Osteocyte (in vitro differentiated cells): ENCODE measurements at regions not wholly inside any gene's neighbourhood (a gene's known extent, or its start where the extent isn't known, plus 50 kb on each side); places are given as distances from the start of the nearest gene placed in this dataset.

Experiments used
- DNase-seq: peaks from one replicate; pipeline ENCODE4 v3.0.0; 2021; ENCODE audit warnings: mixed read lengths; ENCODE audit not compliant: unreplicated experiment; ENCODE audit errors: extremely low spot score
- H3K27ac Mint-ChIP-seq: one replicate; pipeline ENCODE4 v1.8.0; 2021; ENCODE audit warnings: mild to moderate bottlenecking, mixed read lengths; ENCODE audit not compliant: unreplicated experiment
- H3K27me3 Mint-ChIP-seq: one replicate; pipeline ENCODE4 v1.8.0; 2021; ENCODE audit warnings: mixed read lengths; ENCODE audit not compliant: unreplicated experiment
- H3K36me3 Mint-ChIP-seq: one replicate; pipeline ENCODE4 v1.8.0; 2021; ENCODE audit warnings: mixed read lengths; ENCODE audit not compliant: unreplicated experiment
- H3K4me1 Mint-ChIP-seq: one replicate; pipeline ENCODE4 v1.8.0; 2021; ENCODE audit warnings: mixed read lengths; ENCODE audit not compliant: unreplicated experiment
- H3K4me3 Mint-ChIP-seq: one replicate; pipeline ENCODE4 v1.8.0; 2021; ENCODE audit warnings: mild to moderate bottlenecking, moderate library complexity, mixed read lengths; ENCODE audit not compliant: unreplicated experiment
- H3K9me3 Mint-ChIP-seq: one replicate; pipeline ENCODE4 v1.8.0; 2021; ENCODE audit warnings: mixed read lengths; ENCODE audit not compliant: unreplicated experiment
- CTCF ChIP-seq: fragments of 200-600 bp; sonication (generic); IDR thresholded peaks from 2 replicates; pipeline ENCODE4 v1.5.0; 2021; ENCODE audit warnings: antibody characterized with exemption, mild to moderate bottlenecking, moderate library complexity

GRCh38 chr10:109679478-109679877 is 243.8 kb downstream of the XPNPEP1 start:
- H3K27me3 Mint-ChIP-seq, result no peaks in the 10 kb centered on the region
- H3K27ac Mint-ChIP-seq, result no peak overlapping the region
- H3K4me3 Mint-ChIP-seq, result no peak overlapping the region
- H3K9me3 Mint-ChIP-seq, result peaks cover 4% of the 10 kb centered on the region
- no peak for TF ChIP-seq CTCF
- DNase-seq, result no peak
- no peaks in the 10 kb centered on the region for H3K36me3 Mint-ChIP-seq
- no peaks in the 10 kb centered on the region for H3K4me1 Mint-ChIP-seq

DNA sequence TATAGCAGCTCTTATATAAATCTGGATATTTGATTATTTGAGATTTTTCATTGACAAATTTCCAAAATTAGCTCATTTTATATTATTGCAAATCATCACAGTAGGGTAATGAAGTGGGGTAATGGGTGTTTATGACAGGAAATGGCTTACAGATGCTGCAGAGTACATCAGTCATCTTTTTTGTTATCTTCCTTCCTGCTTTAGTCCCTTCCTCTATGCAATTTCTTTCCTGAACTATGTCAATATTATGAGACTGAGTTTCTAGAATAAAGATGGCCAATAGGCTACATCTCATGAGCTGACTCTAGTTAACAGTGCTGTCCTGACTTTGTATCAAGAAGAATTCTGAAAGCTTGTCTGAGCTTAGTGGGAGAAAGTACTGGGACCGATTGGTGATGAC is 244.5 kb downstream of the XPNPEP1 start:
- no peaks in the 10 kb centered on the region for H3K9me3 Mint-ChIP-seq
- H3K27ac Mint-ChIP-seq, result no peak overlapping the region
- TF ChIP-seq CTCF, result no peak
- no peaks in the 10 kb centered on the region for H3K36me3 Mint-ChIP-seq
- H3K4me1 Mint-ChIP-seq, result no peaks in the 10 kb centered on the region
- no peak for DNase-seq
- no peaks in the 10 kb centered on the region for H3K27me3 Mint-ChIP-seq
- no peak overlapping the region for H3K4me3 Mint-ChIP-seq

GRCh38 chr10:109676703-109677102 is 246.6 kb downstream of the XPNPEP1 start:
- H3K4me3 Mint-ChIP-seq, result no peak overlapping the region
- no peak for DNase-seq

GRCh38 chr10:109668703-109669102 is 254.6 kb downstream of the XPNPEP1 start:
- H3K4me3 Mint-ChIP-seq, result no peak overlapping the region
- TF ChIP-seq CTCF, result no peak
- H3K9me3 Mint-ChIP-seq, result no peaks in the 10 kb centered on the region
- H3K27ac Mint-ChIP-seq, result no peak overlapping the region
- DNase-seq, result no peak
- H3K36me3 Mint-ChIP-seq, result no peaks in the 10 kb centered on the region
- H3K4me1 Mint-ChIP-seq, result no peaks in the 10 kb centered on the region
- peaks cover 3% of the 10 kb centered on the region for H3K27me3 Mint-ChIP-seq

More at GRCh38 chr10:109676703-109677102, 246.6 kb downstream of the XPNPEP1 start:
- TF ChIP-seq CTCF, result no peak
- Mint-ChIP-seq H3K27ac (no peak overlapping the region), H3K9me3 (no peaks in the 10 kb centered on the region), H3K36me3 (no peaks in the 10 kb centered on the region), H3K27me3 (no peaks in the 10 kb centered on the region), H3K4me1 (no peaks in the 10 kb centered on the region)

DNA sequence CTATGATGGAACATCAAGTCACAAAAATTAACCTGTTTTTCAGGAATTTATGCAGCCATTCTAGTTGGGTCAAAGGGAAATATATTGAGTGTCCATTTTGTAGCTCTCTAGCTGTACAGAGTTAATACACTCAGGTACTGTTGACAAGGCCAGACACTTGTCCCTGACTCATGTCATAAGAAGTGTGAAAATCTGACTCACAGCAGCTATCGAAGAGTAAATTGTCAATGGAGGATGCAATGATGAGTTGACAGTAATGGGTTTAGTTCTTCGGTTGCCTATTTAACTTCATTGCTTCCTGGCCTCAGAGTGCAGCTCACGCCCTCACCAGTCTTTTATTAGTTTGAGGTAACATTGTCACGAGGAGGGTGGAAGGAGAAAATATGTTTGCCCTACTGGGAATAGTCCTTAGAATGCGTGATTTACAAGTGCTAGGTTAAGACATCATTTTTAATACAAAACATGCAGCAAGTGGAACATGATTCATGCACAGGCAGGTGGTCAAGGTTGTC is 255.1 kb downstream of the XPNPEP1 start:
- Mint-ChIP-seq H3K27ac (no peak overlapping the region), H3K27me3 (peaks cover 3% of the 10 kb centered on the region), H3K9me3 (no peaks in the 10 kb centered on the region), H3K4me3 (no peak overlapping the region), H3K36me3 (no peaks in the 10 kb centered on the region), H3K4me1 (no peaks in the 10 kb centered on the region)
- no peak for DNase-seq
- no peak for TF ChIP-seq CTCF
